WTC11 (cell line): ENCODE measurements at regions not wholly inside any gene's neighbourhood (a gene's known extent, or its start where the extent isn't known, plus 50 kb on each side); places are given as distances from the start of the nearest gene placed in this dataset.

Experiments
- FOXP1 ChIP-seq: sonication (generic); formaldehyde crosslinking; IDR thresholded peaks from 2 replicates; pipeline ENCODE4 v1.8.0; 2022; ENCODE audit warnings: missing genetic modification reagents, mild to moderate bottlenecking, moderate library complexity, borderline replicate concordance
- NR1H2 ChIP-seq: sonication (generic); formaldehyde crosslinking; IDR thresholded peaks from 2 replicates; pipeline ENCODE4 v1.9.0; 2021; ENCODE audit warnings: mild to moderate bottlenecking, moderate library complexity, missing genetic modification reagents
- TF ChIP-seq, protein P1 (sequence below): fragments of 200-600 bp; IDR thresholded peaks from 2 replicates; pipeline ENCODE4 v1.8.0; 2022; ENCODE audit warnings: antibody characterized with exemption
- TF ChIP-seq, protein P2 (sequence below): sonication (generic); formaldehyde crosslinking; IDR thresholded peaks from 2 replicates; pipeline ENCODE4 v1.8.0; 2022; ENCODE audit warnings: mild to moderate bottlenecking, missing genetic modification reagents
- TF ChIP-seq, protein P3 (sequence below): sonication (generic); formaldehyde crosslinking; IDR thresholded peaks from 2 replicates; pipeline ENCODE4 v1.8.0; 2022; ENCODE audit warnings: mild to moderate bottlenecking, missing genetic modification reagents
- TF ChIP-seq, protein P4 (sequence below): sonication (generic); formaldehyde crosslinking; conservative IDR thresholded peaks from 2 replicates; pipeline ENCODE4 v1.8.1; 2022; ENCODE audit warnings: mild to moderate bottlenecking, missing genetic modification reagents
- TF ChIP-seq, protein P5 (sequence below): sonication (generic); formaldehyde crosslinking; IDR thresholded peaks from 2 replicates; pipeline ENCODE4 v1.8.1; 2022; ENCODE audit warnings: low read depth, missing genetic modification reagents, borderline replicate concordance

DNA sequence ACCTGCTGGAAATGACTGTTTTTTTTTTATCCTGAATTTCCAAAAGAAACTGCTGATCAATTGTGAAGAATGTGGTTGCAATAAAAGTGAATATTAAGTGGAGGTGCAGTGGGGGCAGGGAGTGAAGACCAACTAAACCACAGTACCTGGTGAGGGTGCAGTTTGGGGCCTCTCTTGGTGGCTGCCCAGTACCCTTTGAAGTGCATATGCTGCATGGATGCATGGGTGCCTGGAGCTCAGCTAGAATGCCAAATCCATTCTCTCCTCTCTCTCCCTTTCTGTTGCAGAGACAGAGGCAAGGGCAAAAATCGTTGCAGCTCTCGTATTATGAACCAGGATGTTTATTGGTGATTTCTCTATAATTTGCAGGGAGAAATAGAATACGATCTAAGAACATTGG is 420.5 kb upstream of the ONECUT1 start:
- TF ChIP-seq FOXP1 (no peak), NR1H2 (no peak)
- TF ChIP-seq, protein P1, sequence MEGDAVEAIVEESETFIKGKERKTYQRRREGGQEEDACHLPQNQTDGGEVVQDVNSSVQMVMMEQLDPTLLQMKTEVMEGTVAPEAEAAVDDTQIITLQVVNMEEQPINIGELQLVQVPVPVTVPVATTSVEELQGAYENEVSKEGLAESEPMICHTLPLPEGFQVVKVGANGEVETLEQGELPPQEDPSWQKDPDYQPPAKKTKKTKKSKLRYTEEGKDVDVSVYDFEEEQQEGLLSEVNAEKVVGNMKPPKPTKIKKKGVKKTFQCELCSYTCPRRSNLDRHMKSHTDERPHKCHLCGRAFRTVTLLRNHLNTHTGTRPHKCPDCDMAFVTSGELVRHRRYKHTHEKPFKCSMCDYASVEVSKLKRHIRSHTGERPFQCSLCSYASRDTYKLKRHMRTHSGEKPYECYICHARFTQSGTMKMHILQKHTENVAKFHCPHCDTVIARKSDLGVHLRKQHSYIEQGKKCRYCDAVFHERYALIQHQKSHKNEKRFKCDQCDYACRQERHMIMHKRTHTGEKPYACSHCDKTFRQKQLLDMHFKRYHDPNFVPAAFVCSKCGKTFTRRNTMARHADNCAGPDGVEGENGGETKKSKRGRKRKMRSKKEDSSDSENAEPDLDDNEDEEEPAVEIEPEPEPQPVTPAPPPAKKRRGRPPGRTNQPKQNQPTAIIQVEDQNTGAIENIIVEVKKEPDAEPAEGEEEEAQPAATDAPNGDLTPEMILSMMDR: no peak
- TF ChIP-seq, protein P2, sequence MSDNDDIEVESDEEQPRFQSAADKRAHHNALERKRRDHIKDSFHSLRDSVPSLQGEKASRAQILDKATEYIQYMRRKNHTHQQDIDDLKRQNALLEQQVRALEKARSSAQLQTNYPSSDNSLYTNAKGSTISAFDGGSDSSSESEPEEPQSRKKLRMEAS (CRISPR knock-in tag): no peak
- TF ChIP-seq, protein P3, sequence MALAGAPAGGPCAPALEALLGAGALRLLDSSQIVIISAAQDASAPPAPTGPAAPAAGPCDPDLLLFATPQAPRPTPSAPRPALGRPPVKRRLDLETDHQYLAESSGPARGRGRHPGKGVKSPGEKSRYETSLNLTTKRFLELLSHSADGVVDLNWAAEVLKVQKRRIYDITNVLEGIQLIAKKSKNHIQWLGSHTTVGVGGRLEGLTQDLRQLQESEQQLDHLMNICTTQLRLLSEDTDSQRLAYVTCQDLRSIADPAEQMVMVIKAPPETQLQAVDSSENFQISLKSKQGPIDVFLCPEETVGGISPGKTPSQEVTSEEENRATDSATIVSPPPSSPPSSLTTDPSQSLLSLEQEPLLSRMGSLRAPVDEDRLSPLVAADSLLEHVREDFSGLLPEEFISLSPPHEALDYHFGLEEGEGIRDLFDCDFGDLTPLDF (CRISPR knock-in tag): no peak
- TF ChIP-seq, protein P4, sequence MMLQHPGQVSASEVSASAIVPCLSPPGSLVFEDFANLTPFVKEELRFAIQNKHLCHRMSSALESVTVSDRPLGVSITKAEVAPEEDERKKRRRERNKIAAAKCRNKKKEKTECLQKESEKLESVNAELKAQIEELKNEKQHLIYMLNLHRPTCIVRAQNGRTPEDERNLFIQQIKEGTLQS (CRISPR knock-in tag): no peak
- TF ChIP-seq, protein P5, sequence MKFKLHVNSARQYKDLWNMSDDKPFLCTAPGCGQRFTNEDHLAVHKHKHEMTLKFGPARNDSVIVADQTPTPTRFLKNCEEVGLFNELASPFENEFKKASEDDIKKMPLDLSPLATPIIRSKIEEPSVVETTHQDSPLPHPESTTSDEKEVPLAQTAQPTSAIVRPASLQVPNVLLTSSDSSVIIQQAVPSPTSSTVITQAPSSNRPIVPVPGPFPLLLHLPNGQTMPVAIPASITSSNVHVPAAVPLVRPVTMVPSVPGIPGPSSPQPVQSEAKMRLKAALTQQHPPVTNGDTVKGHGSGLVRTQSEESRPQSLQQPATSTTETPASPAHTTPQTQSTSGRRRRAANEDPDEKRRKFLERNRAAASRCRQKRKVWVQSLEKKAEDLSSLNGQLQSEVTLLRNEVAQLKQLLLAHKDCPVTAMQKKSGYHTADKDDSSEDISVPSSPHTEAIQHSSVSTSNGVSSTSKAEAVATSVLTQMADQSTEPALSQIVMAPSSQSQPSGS (CRISPR knock-in tag): no peak
